Smooth muscle cell of the brain vasculature (primary cell): ENCODE measurements at regions not wholly inside any gene's neighbourhood (a gene's known extent, or its start where the extent isn't known, plus 50 kb on each side); places are given as distances from the start of the nearest gene placed in this dataset.

Experiments used
- DNase-seq: peaks from one replicate; pipeline ENCODE4 v3.0.0-alpha.2; 2012; ENCODE audit warnings: low read depth, low spot score

GRCh38 chr1:30253807-30254440, 469.5 kb downstream of the MATN1 start:
- DNase-seq, result no peak

DNA sequence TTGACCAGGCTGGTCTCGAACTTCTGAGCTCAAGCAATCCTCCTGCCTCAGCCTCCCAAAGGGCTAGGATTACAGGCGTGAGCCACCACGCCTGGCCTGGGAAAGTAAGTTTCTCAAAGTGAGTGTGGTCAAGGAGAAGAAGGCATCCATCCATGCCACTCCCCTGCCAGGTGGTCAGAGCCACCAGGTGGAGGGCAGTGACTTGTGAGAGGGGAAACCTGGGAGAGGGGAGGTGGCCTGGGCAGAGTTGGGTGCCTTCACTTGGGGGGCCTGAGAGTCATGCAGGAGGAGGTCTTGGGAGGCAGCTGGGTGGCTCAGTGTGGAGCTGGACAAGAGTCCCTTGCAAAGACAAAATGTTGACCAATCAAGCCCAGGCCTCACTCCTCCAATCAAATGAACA, 470.0 kb downstream of the MATN1 start:
- DNase-seq, result no peak

DNA sequence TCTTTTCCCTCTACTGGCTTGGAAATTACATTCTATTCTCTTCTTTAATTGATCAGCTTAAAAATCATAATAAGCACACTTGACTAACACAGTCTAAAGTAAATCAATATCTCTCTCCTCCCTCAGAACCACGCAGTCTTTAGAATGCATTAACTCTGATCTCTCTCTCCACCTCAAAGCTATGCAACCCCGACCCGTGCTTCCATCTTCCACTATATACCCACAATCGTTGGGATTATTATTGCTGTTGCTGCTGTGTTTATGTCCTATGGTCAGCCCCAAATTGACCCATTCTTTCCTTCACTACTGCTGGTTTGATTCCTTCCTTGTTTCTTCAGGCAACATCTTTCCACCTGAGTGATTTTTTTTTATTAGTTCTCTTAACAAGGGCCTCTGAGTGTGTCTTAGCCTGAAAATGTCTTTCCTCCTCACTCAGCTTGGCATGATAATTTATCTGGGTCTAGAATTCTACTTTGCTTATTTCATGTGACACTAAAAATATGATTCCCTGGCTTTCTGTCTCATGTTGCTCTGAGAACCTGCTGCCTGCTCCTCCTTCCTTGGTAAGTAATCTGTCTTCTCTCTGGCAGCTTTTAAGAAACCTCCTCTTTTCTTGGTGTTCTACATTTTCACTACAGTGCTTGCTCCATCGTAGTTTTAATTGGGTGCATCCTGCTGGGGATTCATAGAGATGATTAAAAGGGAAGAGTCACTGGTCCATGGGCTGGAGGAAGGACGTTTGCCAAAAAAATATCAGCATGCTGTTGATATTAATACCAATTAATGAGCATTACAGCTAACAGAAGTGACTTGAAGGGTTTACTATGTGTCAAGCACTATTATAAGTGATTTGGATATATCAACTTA, 472.2 kb downstream of the MATN1 start:
- DNase-seq, result no peak

- DNase-seq, result no peak
Measured at GRCh38 chr1:30250338-30250983, 472.9 kb downstream of the MATN1 start.

DNA sequence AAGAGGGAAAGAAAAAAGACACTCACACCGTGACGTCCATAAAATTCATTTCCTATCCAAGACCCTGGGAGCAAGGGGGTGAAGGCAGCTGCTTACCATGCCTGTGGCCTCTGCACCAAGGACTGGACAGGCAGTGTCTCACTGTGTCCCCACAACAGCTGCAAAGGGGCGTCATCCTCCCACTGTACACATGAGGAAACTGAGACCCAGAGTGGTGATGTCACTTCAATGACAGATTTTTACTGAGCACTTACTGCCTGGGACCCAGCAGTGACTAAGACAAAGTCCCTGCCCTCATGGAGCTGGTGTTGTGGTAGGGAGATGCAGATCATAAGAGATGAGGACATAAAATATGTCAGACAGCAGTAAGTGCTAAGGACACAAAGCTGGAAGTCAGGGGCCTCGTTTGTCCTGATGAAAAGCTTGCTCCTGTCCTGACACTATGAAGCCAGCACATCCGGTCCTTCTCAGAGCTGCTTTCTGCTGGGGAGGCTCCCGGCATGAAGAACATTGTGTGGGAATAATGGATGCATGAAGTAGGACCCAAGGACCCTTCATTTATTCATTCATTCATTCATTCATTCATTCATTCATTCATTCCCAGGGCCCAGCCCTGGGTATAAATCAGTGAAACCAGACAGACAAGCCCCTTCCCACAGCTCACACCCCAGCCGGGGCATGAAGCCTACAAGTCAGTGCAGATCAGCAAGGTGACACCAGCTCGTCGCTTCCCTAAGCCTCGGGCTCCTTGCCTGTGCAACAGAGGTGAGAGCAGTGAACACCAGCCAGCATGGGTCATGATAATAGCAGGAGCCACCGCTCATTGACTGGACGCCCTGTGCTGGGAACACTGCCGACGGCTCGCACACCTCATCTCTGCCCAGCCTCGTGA, 473.7 kb downstream of the MATN1 start:
- DNase-seq, result no peak

DNA sequence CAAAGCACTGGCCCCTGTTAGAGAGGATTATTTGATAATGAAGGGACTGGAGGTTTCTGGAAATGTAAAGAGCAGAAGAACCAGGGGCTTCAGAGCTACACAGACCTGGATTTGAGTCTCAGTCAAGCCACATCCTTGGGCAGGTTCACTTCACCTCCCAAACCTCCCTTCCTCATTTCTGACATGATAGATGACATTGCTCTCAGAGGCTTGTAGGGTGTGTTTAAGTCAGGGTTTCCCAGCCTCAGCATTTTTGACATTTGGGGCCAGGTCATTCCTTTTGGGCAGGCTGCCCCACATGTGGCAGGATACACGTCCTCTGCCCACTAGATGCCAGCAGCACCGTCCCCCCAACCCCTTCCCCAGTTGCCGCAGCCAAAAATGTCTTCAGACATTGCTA, 474.6 kb downstream of the MATN1 start:
- DNase-seq, result no peak

DNA sequence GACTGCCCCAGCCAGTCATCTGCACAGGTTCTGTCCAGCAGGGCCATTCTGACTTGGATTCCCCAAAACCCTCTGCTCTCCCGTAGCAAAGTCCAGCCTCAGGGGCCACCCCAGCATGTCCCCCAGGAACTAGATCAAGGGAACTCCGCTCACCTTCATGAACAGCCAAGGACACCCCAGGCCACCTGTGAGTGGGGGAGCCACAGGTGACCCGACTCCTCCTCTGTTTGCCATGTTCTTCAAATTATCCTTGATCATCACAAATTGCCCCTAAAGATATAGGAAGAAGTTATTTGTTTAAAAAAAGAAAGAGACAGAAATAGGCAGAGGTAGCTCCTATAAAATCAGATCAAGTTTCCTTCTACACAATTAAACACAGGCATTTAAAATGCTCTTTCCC, 475.0 kb downstream of the MATN1 start:
- DNase-seq, result no peak

DNA sequence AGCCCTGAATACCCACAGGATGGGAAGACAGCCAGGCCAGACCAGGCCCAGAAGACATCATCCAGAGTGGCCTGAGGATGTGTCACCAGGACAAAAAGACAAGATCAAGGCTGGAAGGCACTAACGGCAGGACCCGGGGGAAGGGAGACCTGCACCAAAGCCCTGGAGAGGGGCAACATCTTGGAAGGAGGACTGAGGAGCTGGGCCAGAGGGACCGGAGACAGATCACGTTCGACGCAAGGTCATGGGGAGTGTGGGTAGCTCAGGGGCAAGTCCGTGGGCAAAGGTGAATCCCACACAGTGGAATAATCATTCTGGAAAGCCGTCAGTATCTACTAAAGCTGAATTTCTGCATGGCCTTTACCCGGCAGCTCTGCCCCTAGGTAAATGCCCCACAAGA, 478.6 kb downstream of the MATN1 start:
- DNase-seq, result no peak

DNA sequence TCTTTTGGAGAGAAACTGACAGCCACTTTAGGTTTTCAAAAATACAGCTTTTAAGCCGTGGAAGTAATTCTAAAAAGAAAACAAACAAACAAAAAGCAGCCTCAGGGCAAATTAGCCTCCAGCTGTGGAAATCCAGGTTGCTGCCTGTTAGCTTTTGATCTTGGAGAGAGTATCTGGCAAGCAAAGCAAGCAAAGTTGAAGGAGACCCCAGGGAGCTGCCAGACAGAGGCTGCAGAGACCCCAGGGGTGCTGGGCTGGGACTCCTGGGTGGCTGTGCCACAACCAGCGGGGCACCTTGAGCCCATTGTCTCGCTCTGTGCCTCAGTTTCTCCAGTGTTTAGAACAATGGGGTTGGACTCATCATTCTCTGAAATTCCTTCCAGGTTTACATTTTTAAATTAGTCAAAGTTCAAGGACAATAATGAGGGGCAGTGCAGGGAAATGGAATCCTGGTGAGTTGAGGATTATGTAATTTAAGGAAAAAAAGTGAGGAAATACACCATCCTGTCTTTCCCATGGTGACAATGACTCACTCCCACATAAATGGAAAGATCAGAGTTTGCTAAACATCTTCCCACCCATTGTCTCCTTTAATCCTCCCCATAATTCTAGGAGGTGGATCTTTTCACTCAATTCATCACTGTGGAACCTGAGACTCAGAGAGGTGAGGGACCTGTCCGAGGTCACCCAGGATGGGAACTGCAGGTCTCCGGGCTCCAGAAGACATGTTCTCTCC, 480.5 kb downstream of the MATN1 start:
- DNase-seq, result no peak

DNA sequence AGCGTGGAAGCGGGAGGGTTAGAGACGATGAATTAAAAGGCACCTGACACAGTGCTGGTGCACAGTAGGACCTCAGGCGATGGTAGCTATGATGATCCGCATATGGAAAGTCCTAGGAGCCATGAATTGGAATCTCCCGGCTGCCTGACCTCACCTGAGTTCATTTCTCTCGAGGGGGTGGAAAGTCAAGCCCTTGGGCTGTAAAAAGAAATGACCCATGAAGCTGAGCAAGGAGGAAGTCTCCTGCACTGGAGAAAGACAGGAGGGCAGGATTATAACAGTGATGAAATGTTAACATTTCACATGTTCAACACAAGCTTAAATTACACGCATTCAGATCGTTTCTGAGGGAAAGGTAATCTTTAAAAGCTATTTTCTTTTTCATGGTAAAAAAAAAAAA, 481.2 kb downstream of the MATN1 start:
- no peak for DNase-seq

DNA sequence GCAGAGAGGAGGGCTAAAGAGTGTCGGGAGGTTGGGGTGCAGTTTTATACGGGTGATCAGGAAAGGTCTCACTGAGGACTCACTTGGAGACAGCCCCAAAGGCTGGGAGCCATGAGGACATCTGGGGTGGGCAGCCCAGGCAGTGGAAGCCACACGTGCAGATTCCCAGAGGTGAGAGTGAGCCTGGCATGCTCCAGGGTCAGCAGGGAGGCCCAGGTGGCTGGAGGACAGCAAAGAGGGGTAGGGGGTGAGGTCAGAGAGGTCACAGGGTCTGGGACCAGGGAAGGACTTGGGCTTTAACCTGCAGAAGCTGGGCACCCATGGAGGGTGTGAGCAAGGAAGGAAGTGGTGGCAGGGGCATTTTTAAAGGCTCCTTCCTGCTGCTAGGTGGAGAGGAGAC, 481.7 kb downstream of the MATN1 start:
- DNase-seq, result no peak

DNA sequence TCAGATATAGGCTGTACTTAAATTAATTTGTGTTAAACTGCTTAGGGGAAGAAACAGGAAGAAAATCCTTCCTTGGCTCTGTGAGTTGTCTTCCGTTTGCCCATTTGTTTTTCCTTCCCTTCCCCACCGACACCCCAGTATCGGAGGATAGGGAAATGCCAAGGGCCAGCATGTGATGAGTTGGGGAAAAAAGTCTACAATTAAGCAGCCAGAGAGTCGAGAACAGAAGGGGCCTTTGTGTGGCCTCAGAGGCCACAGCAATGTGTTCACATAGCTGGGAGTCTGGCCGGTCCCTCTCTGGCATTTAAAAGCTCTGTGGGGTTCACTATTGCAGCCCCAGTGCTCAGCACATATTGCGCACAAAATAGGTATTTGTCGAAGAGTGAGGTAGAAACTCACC, 489.3 kb downstream of the MATN1 start:
- no peak for DNase-seq

DNA sequence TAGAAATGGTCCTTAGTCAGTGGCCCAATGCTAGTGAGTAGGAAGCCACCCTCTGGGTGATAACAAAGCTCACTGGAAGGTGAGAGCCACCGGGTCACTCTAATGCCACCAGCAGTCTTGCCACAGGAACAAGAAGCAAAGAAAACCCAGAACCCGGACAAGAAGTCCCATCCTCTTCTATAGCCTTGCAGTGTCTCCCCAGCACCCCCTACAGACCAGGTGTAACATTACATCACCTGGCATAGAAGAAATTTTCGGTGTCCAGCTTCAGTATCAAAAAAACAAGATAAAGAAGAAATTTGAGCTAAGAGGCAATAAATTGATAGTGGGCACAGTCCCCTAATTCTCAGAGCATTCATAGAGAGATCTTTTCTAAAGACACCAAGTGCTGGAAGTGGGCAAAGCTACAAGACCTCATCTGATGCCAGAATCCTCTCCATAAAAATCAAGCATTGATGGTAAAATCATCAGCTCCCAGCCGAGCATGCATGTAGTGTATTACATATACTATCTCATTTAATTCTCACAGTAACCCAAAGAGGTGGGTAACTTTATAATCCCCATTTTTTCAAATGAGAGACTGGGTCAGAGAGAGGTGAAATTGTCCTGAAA, 491.0 kb downstream of the MATN1 start:
- no peak for DNase-seq

DNA sequence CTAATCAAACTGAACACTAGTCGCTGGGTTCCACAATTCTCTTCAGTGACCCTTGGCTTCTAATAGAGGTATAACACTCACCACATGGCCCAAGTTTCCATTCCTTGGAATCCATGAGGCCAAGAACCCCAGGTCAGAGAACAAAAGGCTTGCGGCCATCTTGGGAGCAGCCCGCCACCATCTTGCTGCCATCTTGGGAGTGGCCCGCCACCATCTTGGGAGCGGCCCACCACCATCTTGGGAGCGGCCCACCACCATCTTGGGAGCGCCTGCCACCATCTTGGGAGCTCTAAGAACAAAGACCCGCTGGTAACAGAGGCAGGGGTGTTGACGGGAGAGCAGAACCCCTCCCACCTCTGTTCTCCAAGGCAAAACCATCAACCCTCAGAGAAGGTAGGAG, 493.4 kb downstream of the MATN1 start:
- DNase-seq, result no peak

GRCh38 chr1:30229557-30229956, 493.8 kb downstream of the MATN1 start:
- DNase-seq, result no peak

DNA sequence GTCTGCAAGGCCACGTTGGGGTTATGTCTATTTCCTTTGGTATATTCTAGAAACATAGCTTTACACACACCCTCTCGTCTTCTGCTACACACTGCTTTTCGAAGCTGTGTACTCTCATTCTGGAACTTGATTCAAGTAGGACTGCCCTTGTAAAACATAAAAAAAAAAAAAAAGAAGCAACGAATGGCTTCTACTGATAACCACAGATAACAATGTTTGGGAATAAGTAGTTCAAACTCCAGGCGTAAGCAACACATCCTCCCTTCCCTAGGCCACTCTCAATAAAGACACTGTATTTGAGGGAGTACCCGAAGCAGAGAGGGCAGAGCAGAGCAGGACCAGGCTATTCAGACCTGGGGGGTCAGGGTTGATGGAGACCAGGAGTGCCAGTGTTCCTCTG, 496.7 kb downstream of the MATN1 start:
- no peak for DNase-seq

DNA sequence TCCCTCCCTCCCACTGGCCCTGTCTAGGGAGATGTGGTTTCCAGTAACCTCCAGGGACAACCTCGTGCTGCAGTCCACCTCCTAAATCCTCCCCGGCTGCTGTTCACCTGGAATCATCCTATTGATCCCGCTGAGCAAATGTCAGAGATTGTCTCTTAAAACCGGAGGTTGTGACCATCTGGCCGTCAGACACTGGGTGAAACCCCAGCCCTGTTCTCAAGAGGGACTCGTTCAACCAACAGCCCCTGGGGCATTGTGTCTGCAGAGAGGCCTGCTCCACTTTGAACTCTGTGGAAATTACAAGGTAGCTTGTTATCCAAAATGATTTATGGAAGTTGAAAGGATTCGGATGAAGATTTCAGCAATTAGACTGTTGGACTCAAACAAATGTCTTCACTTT, 498.0 kb downstream of the MATN1 start:
- no peak for DNase-seq

DNA sequence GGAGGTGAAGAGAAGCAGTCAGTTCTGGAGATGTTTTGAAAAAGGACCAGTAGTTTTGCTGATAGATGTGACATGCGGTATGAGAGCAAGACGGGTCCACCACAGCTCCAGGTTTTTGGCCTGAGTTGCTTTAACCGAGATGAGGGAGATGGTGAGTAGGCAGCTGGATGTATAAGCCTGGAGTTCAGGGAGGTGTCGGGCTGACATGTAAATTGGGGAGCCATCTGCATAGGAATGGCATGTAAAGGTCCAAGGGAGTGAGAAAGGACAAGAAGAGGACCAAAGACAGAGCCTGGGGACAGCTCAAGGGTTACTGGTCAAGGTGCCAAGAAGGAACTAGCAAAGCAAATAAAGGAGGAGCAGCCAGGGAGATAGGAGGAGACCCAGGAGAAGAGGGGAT, 503.7 kb downstream of the MATN1 start:
- DNase-seq, result no peak

DNA sequence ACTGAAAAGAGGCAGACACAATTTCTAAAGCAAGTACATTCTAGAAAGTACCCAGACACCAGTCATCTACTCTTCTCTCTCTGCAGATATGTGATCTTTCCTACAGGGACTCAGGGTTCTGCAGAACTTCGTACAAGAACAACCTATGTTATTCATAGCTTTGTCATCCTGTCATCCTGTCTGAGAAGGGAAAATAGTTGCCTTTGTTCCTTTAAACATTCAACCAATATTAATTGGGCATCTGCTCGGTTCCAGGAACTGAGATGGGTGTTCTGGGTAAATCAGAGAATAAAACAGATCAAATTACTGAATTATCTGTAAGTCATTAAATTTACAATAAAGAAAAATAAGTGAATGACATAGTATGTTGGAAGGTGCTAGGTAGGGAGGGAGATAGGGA, 504.9 kb downstream of the MATN1 start:
- DNase-seq, result no peak

DNA sequence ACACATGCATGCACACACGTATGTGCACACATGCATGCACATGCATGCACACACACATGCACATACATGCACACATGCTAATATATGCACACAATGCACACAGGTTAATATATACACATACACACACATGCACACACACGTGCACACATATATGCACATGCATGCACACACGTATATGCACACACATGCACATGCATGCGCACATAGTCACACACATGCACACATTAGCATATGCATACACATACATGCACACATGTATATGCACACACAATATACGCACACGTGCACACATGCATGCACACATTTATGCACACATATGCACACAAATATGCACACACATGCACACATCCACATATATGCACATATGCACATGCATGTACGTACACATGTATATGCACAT, 506.8 kb downstream of the MATN1 start:
- no peak for DNase-seq

- DNase-seq, result no peak
Measured at GRCh38 chr1:30213936-30214335, 509.4 kb downstream of the MATN1 start.
